Neural progenitor cell (in vitro differentiated cells): ENCODE measurements at regions not wholly inside any gene's neighbourhood (a gene's known extent, or its start where the extent isn't known, plus 50 kb on each side); places are given as distances from the start of the nearest gene placed in this dataset.
"Not testable (repeated sequence)": the region's sequence is repeated elsewhere in the genome, so short reads cannot be mapped to it uniquely, and the experiment has no call there.

Experiments
- DNase-seq: peaks from one replicate; pipeline ENCODE4 v3.0.0-alpha.2; 2016; ENCODE audit warnings: low spot score
- H2AFZ ChIP-seq: fragments of 200-600 bp; sonication (generic); replicated peaks from 2 replicates; pipeline ENCODE4 v1.6.1; 2016; ENCODE audit warnings: antibody characterized with exemption
- H3F3A ChIP-seq: fragments of 200-600 bp; sonication (generic); 2 replicates; pipeline ENCODE4 v1.6.1; 2016; ENCODE audit warnings: antibody characterized with exemption, low read depth
- H3K27ac ChIP-seq: fragments of 200-600 bp; sonication (generic); 2 replicates; pipeline ENCODE4 v1.5.1; 2016; ENCODE audit warnings: mild to moderate bottlenecking
- H3K27me3 ChIP-seq: fragments of 200-600 bp; sonication (generic); 2 replicates; pipeline ENCODE4 v1.6.1; 2016; ENCODE audit warnings: mild to moderate bottlenecking, moderate library complexity
- H3K36me3 ChIP-seq: fragments of 200-600 bp; sonication (generic); 2 replicates; pipeline ENCODE4 v1.5.1; 2016
- H3K4me1 ChIP-seq: fragments of 200-600 bp; sonication (generic); 2 replicates; pipeline ENCODE4 v1.6.1; 2016; ENCODE audit warnings: mixed run types
- H3K4me2 ChIP-seq: fragments of 200-600 bp; sonication (generic); 2 replicates; pipeline ENCODE4 v1.6.1; 2016
- H3K4me3 ChIP-seq: fragments of 200-600 bp; sonication (generic); 2 replicates; pipeline ENCODE4 v1.5.1; 2016
- H3K79me2 ChIP-seq: fragments of 200-600 bp; sonication (generic); 2 replicates; pipeline ENCODE4 v1.6.1; 2016; ENCODE audit warnings: low read depth
- H3K9ac ChIP-seq: fragments of 200-600 bp; sonication (generic); 2 replicates; pipeline ENCODE4 v1.6.1; 2016
- H3K9me3 ChIP-seq: fragments of 200-600 bp; sonication (generic); 2 replicates; pipeline ENCODE4 v1.5.1; 2016; ENCODE audit warnings: low read depth
- H4K20me1 ChIP-seq: fragments of 200-600 bp; sonication (generic); 2 replicates; pipeline ENCODE4 v1.6.1; 2016; ENCODE audit warnings: low read depth
- H3K27ac Mint-ChIP-seq: 3 replicates; pipeline ENCODE4 v1.8.0; 2021; ENCODE audit warnings: mixed read lengths
- H3K27me3 Mint-ChIP-seq: 2 replicates; pipeline ENCODE4 v1.8.0; 2022; ENCODE audit warnings: low read depth, mild to moderate bottlenecking, inconsistent platforms, moderate library complexity, mixed read lengths; ENCODE audit not compliant: insufficient read depth
- H3K36me3 Mint-ChIP-seq: 3 replicates; pipeline ENCODE4 v1.8.0; 2021; ENCODE audit warnings: mixed read lengths
- H3K4me1 Mint-ChIP-seq: 3 replicates; pipeline ENCODE4 v1.8.0; 2021; ENCODE audit warnings: mixed read lengths
- H3K4me3 Mint-ChIP-seq: 3 replicates; pipeline ENCODE4 v1.8.0; 2021; ENCODE audit warnings: mild to moderate bottlenecking, moderate library complexity, mixed read lengths
- H3K9me3 Mint-ChIP-seq: 3 replicates; pipeline ENCODE4 v1.8.0; 2020; ENCODE audit warnings: mixed read lengths

- not testable (repeated sequence) for H3K9me3 ChIP-seq, H3K4me3 Mint-ChIP-seq, H3K36me3 ChIP-seq, H3K9ac ChIP-seq, H3K79me2 ChIP-seq, H3F3A ChIP-seq, H2AFZ ChIP-seq, H3K4me2 ChIP-seq, H3K36me3 Mint-ChIP-seq, H3K27ac ChIP-seq, H3K27me3 Mint-ChIP-seq, H3K27ac Mint-ChIP-seq, H3K4me1 ChIP-seq, H3K27me3 ChIP-seq, H3K4me3 ChIP-seq, H3K9me3 Mint-ChIP-seq, H4K20me1 ChIP-seq, H3K4me1 Mint-ChIP-seq, DNase-seq
Measured at GRCh38 chr20:30565086-30565485, 692.4 kb upstream of the DEFB115 start.

- not testable (repeated sequence) for H3K27me3 ChIP-seq, H3K27me3 Mint-ChIP-seq, H3K36me3 ChIP-seq, H3K27ac Mint-ChIP-seq, H3K4me3 ChIP-seq, H3F3A ChIP-seq, H3K4me1 ChIP-seq, H3K4me1 Mint-ChIP-seq, H3K4me2 ChIP-seq, H3K9ac ChIP-seq, H3K4me3 Mint-ChIP-seq, H3K9me3 ChIP-seq, H4K20me1 ChIP-seq, H3K36me3 Mint-ChIP-seq, H3K79me2 ChIP-seq, H2AFZ ChIP-seq, DNase-seq, H3K27ac ChIP-seq
- H3K9me3 Mint-ChIP-seq = peaks cover 16% of the 10 kb centered on the region
Measured at GRCh38 chr20:30569867-30570266, 687.6 kb upstream of the DEFB115 start.

- H3K27me3 Mint-ChIP-seq, DNase-seq, H2AFZ ChIP-seq, H3K36me3 ChIP-seq, H3K36me3 Mint-ChIP-seq, H3K27me3 ChIP-seq, H3F3A ChIP-seq, H3K79me2 ChIP-seq, H3K27ac Mint-ChIP-seq, H3K27ac ChIP-seq, H4K20me1 ChIP-seq, H3K4me1 ChIP-seq, H3K4me3 ChIP-seq, H3K9ac ChIP-seq, H3K4me1 Mint-ChIP-seq, H3K9me3 ChIP-seq, H3K4me3 Mint-ChIP-seq, H3K4me2 ChIP-seq: not testable (repeated sequence)
- peaks cover 16% of the 10 kb centered on the region for H3K9me3 Mint-ChIP-seq
Measured at GRCh38 chr20:30570622-30571021, 686.8 kb upstream of the DEFB115 start.

GRCh38 chr20:30574337-30574736 is 683.1 kb upstream of the DEFB115 start:
- DNase-seq, H3K27me3 ChIP-seq, H3F3A ChIP-seq, H3K36me3 ChIP-seq, H3K4me1 Mint-ChIP-seq, H2AFZ ChIP-seq, H3K4me3 ChIP-seq, H4K20me1 ChIP-seq, H3K27me3 Mint-ChIP-seq, H3K4me2 ChIP-seq, H3K9ac ChIP-seq, H3K9me3 ChIP-seq, H3K4me3 Mint-ChIP-seq, H3K4me1 ChIP-seq, H3K79me2 ChIP-seq, H3K36me3 Mint-ChIP-seq, H3K27ac Mint-ChIP-seq, H3K27ac ChIP-seq: not testable (repeated sequence)
- peaks cover 13% of the 10 kb centered on the region for H3K9me3 Mint-ChIP-seq

GRCh38 chr20:30579069-30579468 is 678.4 kb upstream of the DEFB115 start:
- H3K4me2 ChIP-seq, H3K79me2 ChIP-seq, DNase-seq, H3K4me1 ChIP-seq, H2AFZ ChIP-seq, H3K27ac Mint-ChIP-seq, H4K20me1 ChIP-seq, H3K36me3 Mint-ChIP-seq, H3K27ac ChIP-seq, H3K36me3 ChIP-seq, H3K4me3 Mint-ChIP-seq, H3K9me3 ChIP-seq, H3K4me1 Mint-ChIP-seq, H3F3A ChIP-seq, H3K9ac ChIP-seq, H3K27me3 ChIP-seq, H3K27me3 Mint-ChIP-seq, H3K9me3 Mint-ChIP-seq: not testable (repeated sequence)
- H3K4me3 ChIP-seq = peak overlapping the region; percentile 30

- not testable (repeated sequence) for H3K4me3 Mint-ChIP-seq, H3K9me3 Mint-ChIP-seq, H3K9ac ChIP-seq, H3K4me1 ChIP-seq, H3K27ac Mint-ChIP-seq, H3K36me3 Mint-ChIP-seq, H3K27me3 ChIP-seq, H3K4me1 Mint-ChIP-seq, H3F3A ChIP-seq, H3K4me2 ChIP-seq, H3K27me3 Mint-ChIP-seq, H3K27ac ChIP-seq, H2AFZ ChIP-seq, H4K20me1 ChIP-seq, H3K9me3 ChIP-seq, H3K36me3 ChIP-seq, H3K79me2 ChIP-seq
- H3K4me3 ChIP-seq = peak overlapping the region; percentile 30
- DNase-seq = peak; percentile 35
Measured at GRCh38 chr20:30579824-30580438, 677.5 kb upstream of the DEFB115 start.
